ENCODE measurements at regions not wholly inside any gene's neighbourhood (a gene's known extent, or its start where the extent isn't known, plus 50 kb on each side); places are given as distances from the start of the nearest gene placed in this dataset.

GRCh38 chr6:153931431-153931830 is 107.6 kb upstream of the OPRM1 start:
- TF ChIP-seq CTCF (IDR thresholded peaks at IDR 0.05) (no peak), POLR2A (IDR thresholded peaks at IDR 0.05) (no peak)

Measured in right lobe of liver (tissue), 4 donors.